ENCODE measurements at regions not wholly inside any gene's neighbourhood (a gene's known extent, or its start where the extent isn't known, plus 50 kb on each side); places are given as distances from the start of the nearest gene placed in this dataset.

- TF ChIP-seq POLR2A (IDR thresholded peaks at IDR 0.05; ENCODE audit: low read length) (no peak), GATA1 (IDR thresholded peaks at IDR 0.05; ENCODE audit: low read depth, low read length) (no peak)
Measured at GRCh38 chr4:59676389-59676788, 1523.7 kb upstream of the ADGRL3 start.

Data from erythroblast (primary cell).